ENCODE measurements at regions not wholly inside any gene's neighbourhood (a gene's known extent, or its start where the extent isn't known, plus 50 kb on each side); places are given as distances from the start of the nearest gene placed in this dataset.
A peak's percentile ranks its signal among the peaks of the same experiment; 100 is the strongest.

GRCh38 chr1:185560760-185561159 is 173.4 kb upstream of the HMCN1 start:
- Histone ChIP-seq H3K36me3 (ENCODE audit: control insufficient read depth, insufficient read depth, low read length) (no peaks in the 10 kb centered on the region), H3K4me3 (ENCODE audit: low read depth, low read length) (no peak overlapping the region), H3K27me3 (ENCODE audit: control insufficient read depth, insufficient read depth, low read length) (no peaks in the 10 kb centered on the region)
- ChIA-PET CTCF (interaction anchor here (0.9 to 2.3 kb wide), 4 partner anchors 10 to 279 kb away, joined by 3 to 8 read pairs (median 4); no protein-coding TSS in a partner anchor), POLR2A (no interaction called here)
- no peak for TF ChIP-seq CTCF (IDR thresholded peaks at IDR 0.05; ENCODE audit: insufficient read depth, low read depth, low read length)
- DNase-seq (ENCODE audit: low read depth), result no peak

- Histone ChIP-seq H3K27me3 (ENCODE audit: control insufficient read depth, insufficient read depth, low read length) (no peaks in the 10 kb centered on the region), H3K4me3 (ENCODE audit: low read depth, low read length) (no peak overlapping the region), H3K36me3 (ENCODE audit: control insufficient read depth, insufficient read depth, low read length) (no peaks in the 10 kb centered on the region)
- peak; percentile 60 for TF ChIP-seq CTCF (IDR thresholded peaks at IDR 0.05; ENCODE audit: insufficient read depth, low read depth, low read length)
- DNase-seq (ENCODE audit: low read depth), result no peak
- CTCF ChIA-PET, result interaction anchor here (0.6 to 2.3 kb wide), 5 partner anchors 8 to 322 kb away, joined by 3 to 8 read pairs (median 4); no protein-coding TSS in a partner anchor
- POLR2A ChIA-PET, result no interaction called here
Observed at GRCh38 chr1:185559684-185560331, 174.4 kb upstream of the HMCN1 start.

- POLR2A ChIA-PET, result no interaction called here
Observed at GRCh38 chr1:185559151-185559550, 175.0 kb upstream of the HMCN1 start.

GRCh38 chr1:185556561-185556960 is 177.6 kb upstream of the HMCN1 start:
- DNase-seq (ENCODE audit: low read depth), result peak; percentile 64
- Histone ChIP-seq H3K27me3 (ENCODE audit: control insufficient read depth, insufficient read depth, low read length) (no peaks in the 10 kb centered on the region), H3K36me3 (ENCODE audit: control insufficient read depth, insufficient read depth, low read length) (no peaks in the 10 kb centered on the region), H3K4me3 (ENCODE audit: low read depth, low read length) (no peak overlapping the region)
- ChIA-PET CTCF (no interaction called here), POLR2A (no interaction called here)
- TF ChIP-seq CTCF (IDR thresholded peaks at IDR 0.05; ENCODE audit: insufficient read depth, low read depth, low read length), result no peak

More at GRCh38 chr1:185559151-185559550, 175.0 kb upstream of the HMCN1 start:
- DNase-seq (ENCODE audit: low read depth), result no peak
- CTCF ChIA-PET, result interaction anchor here (1.1 to 1.7 kb wide), 2 partner anchors 35 to 321 kb away, joined by 4 to 7 read pairs; no protein-coding TSS in a partner anchor
- no peaks in the 10 kb centered on the region for H3K27me3 ChIP-seq (ENCODE audit: control insufficient read depth, insufficient read depth, low read length)
- H3K36me3 ChIP-seq (ENCODE audit: control insufficient read depth, insufficient read depth, low read length), result no peaks in the 10 kb centered on the region
- no peak overlapping the region for H3K4me3 ChIP-seq (ENCODE audit: low read depth, low read length)
- no peak for TF ChIP-seq CTCF (IDR thresholded peaks at IDR 0.05; ENCODE audit: insufficient read depth, low read depth, low read length)

- Histone ChIP-seq H3K27me3 (ENCODE audit: control insufficient read depth, insufficient read depth, low read length) (no peaks in the 10 kb centered on the region), H3K36me3 (ENCODE audit: control insufficient read depth, insufficient read depth, low read length) (no peaks in the 10 kb centered on the region), H3K4me3 (ENCODE audit: low read depth, low read length) (no peak overlapping the region)
- POLR2A ChIA-PET, result no interaction called here
- no peak for DNase-seq (ENCODE audit: low read depth)
- CTCF ChIA-PET, result interaction anchor here (1.7 kb wide), 1 partner anchor 14 kb away, joined by 4 read pairs; no protein-coding TSS in a partner anchor
- no peak for TF ChIP-seq CTCF (IDR thresholded peaks at IDR 0.05; ENCODE audit: insufficient read depth, low read depth, low read length)
Observed at GRCh38 chr1:185555743-185556142, 178.4 kb upstream of the HMCN1 start.

All from BJ (cell line).